Suppressor macrophage (primary cell): ENCODE measurements at regions not wholly inside any gene's neighbourhood (a gene's known extent, or its start where the extent isn't known, plus 50 kb on each side); places are given as distances from the start of the nearest gene placed in this dataset.
"Not testable (repeated sequence)": the region's sequence is repeated elsewhere in the genome, so short reads cannot be mapped to it uniquely, and the experiment has no call there.

ENCODE experiments used
- DNase-seq, 4 experiments: peaks; one replicate each; pipeline ENCODE4 v3.0.0-alpha.2; 2020 to 2022

- not testable (repeated sequence) for DNase-seq
These were observed 94.8 kb upstream of the BNIP2 start for GRCh38 chr15:59783774-59784520.

GRCh38 chr15:59779110-59779509 lies 90.0 kb upstream of the BNIP2 start:
- no peak for DNase-seq

- no peak for DNase-seq
These were observed 75.7 kb upstream of the BNIP2 start for GRCh38 chr15:59764775-59765174.

- DNase-seq = no peak
These were observed 73.4 kb upstream of the BNIP2 start for GRCh38 chr15:59762558-59762957.

- DNase-seq = not testable (repeated sequence)
These were observed 71.1 kb upstream of the BNIP2 start for GRCh38 chr15:59760256-59760655.

GRCh38 chr15:59751552-59752413 lies 62.7 kb upstream of the BNIP2 start:
- no peak for DNase-seq

GRCh38 chr15:59746777-59747176 lies 57.7 kb upstream of the BNIP2 start:
- no peak for DNase-seq

- DNase-seq = peak in 3 of 4 experiments; percentile 4 to 15 (median 8)
These were observed 52.3 kb upstream of the BNIP2 start for GRCh38 chr15:59741274-59741906.

GRCh38 chr15:59739557-59740186 lies 50.6 kb upstream of the BNIP2 start:
- DNase-seq = no peak
